ENCODE measurements at regions not wholly inside any gene's neighbourhood (a gene's known extent, or its start where the extent isn't known, plus 50 kb on each side); places are given as distances from the start of the nearest gene placed in this dataset.

GRCh38 chr7:110413038-110413437 lies 677.9 kb upstream of the LRRN3 start:
- TF ChIP-seq CTCF (IDR thresholded peaks at IDR 0.05): no peak
- H3K4me3 ChIP-seq: no peak overlapping the region
- no peak for DNase-seq (ENCODE audit: low spot score in 2 of 2)
- intact Hi-C loops (cut with DNase I): no loop called here
- no peak overlapping the region for H3K27ac ChIP-seq
- H3K36me3 ChIP-seq: no peaks in the 10 kb centered on the region
- no peaks in the 10 kb centered on the region for H3K4me1 ChIP-seq
- no peaks in the 10 kb centered on the region for H3K9me3 ChIP-seq
- H3K27me3 ChIP-seq: no peaks in the 10 kb centered on the region

DNA sequence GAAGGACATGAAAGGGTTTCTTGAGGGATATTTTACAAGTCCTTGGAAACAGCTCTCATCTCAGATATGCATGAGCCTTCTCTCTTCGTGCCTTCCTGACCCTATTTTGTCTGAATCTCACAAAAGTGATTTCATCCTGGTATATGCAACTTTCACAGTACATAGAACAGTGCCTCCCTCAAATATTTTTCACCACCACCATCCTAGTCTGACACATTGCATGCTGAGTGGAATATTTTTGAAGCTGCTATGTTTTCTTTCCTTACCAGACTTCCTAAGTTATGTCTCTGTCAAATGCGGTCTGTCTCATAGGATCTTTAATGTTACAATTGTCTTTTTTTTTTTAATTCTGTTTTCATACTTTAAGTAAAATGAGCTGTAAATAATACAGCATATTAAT lies 673.3 kb upstream of the LRRN3 start:
- Histone ChIP-seq H3K27me3 (no peaks in the 10 kb centered on the region), H3K27ac (no peak overlapping the region), H3K4me1 (no peaks in the 10 kb centered on the region), H3K4me3 (no peak overlapping the region), H3K9me3 (no peaks in the 10 kb centered on the region), H3K36me3 (no peaks in the 10 kb centered on the region)
- intact Hi-C loops (cut with DNase I): no loop called here
- TF ChIP-seq CTCF (IDR thresholded peaks at IDR 0.05): no peak
- no peak for DNase-seq (ENCODE audit: low spot score in 2 of 2)

- H3K36me3 ChIP-seq: no peaks in the 10 kb centered on the region
- no peak overlapping the region for H3K4me3 ChIP-seq
- H3K27me3 ChIP-seq: no peaks in the 10 kb centered on the region
- no peaks in the 10 kb centered on the region for H3K9me3 ChIP-seq
- H3K27ac ChIP-seq: no peak overlapping the region
- DNase-seq (ENCODE audit: low spot score in 2 of 2): no peak
- intact Hi-C loops (cut with DNase I): no loop called here
- H3K4me1 ChIP-seq: no peaks in the 10 kb centered on the region
- no peak for TF ChIP-seq CTCF (IDR thresholded peaks at IDR 0.05)
Measured at GRCh38 chr7:110418659-110419280, 672.2 kb upstream of the LRRN3 start.

DNA sequence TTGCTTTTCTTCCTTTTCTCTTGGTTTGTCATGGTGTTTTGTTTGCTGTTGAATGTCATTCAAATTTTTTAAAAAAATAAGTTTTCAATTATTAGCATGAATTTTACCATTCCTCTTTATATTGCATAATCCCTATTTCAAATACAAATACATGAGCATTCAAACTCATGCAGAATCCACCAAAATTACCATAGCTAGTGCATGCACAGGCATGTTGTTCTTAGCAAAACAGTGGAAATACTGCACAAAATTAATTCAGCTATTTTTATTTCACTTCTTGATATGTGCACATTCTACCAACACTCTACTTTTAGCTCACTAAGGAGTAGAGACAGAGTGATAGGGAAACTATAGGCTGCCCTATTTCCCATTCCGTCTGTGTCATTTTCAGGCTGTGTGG lies 670.1 kb upstream of the LRRN3 start:
- no peak for DNase-seq (ENCODE audit: low spot score in 2 of 2)
- no peak overlapping the region for H3K27ac ChIP-seq
- no peak for TF ChIP-seq CTCF (IDR thresholded peaks at IDR 0.05)
- no peaks in the 10 kb centered on the region for H3K27me3 ChIP-seq
- no peaks in the 10 kb centered on the region for H3K9me3 ChIP-seq
- H3K4me3 ChIP-seq: no peak overlapping the region
- intact Hi-C loops (cut with DNase I): no loop called here
- no peaks in the 10 kb centered on the region for H3K36me3 ChIP-seq
- H3K4me1 ChIP-seq: no peaks in the 10 kb centered on the region

GRCh38 chr7:110421490-110422241 lies 669.3 kb upstream of the LRRN3 start:
- H3K9me3 ChIP-seq: no peaks in the 10 kb centered on the region
- no peaks in the 10 kb centered on the region for H3K36me3 ChIP-seq
- H3K4me1 ChIP-seq: no peaks in the 10 kb centered on the region
- H3K27ac ChIP-seq: no peak overlapping the region
- no peak for TF ChIP-seq CTCF (IDR thresholded peaks at IDR 0.05)
- intact Hi-C loops (cut with DNase I): no loop called here
- DNase-seq (ENCODE audit: low spot score in 2 of 2): no peak
- no peak overlapping the region for H3K4me3 ChIP-seq
- no peaks in the 10 kb centered on the region for H3K27me3 ChIP-seq

Measured in ascending aorta (tissue), 2 donors.